PC-3 (cell line): ENCODE measurements at regions not wholly inside any gene's neighbourhood (a gene's known extent, or its start where the extent isn't known, plus 50 kb on each side); places are given as distances from the start of the nearest gene placed in this dataset.

Source experiments
- ATAC-seq: fragments of 200-7000 bp; cut with Tn5 transposase; 2 replicates; pipeline ENCODE4 v1.9.1; 2020; ENCODE audit warnings: mild to moderate bottlenecking, moderate library complexity
- BruUV-seq: library from RNA; stranded (reverse); fragments of 400-500 nt; replicated peaks from 2 replicates; lab custom pipeline; 2021; lab: Mats Ljungman, UMichigan
- CTCF ChIA-PET: fragments of 300-600 bp; sonication (Branson Sonifier 250); formaldehyde crosslinking; loops from one replicate; lab custom pipeline; 2022; ENCODE audit warnings: antibody characterized with exemption; lab: Charles Lee
- POLR2A ChIA-PET: fragments of 300-600 bp; sonication (Branson Sonifier 250); formaldehyde crosslinking; loops from one replicate; lab custom pipeline; 2022; ENCODE audit warnings: antibody characterized with exemption; ENCODE audit not compliant: unreplicated experiment; lab: Charles Lee
- DNase-seq: peaks from one replicate; pipeline ENCODE4 v3.0.0-alpha.2; 2015
- H2AFZ ChIP-seq: fragments of 300-600 bp; sonication (generic); 2 replicates; pipeline ENCODE4 v1.6.0; 2016; ENCODE audit warnings: antibody characterized with exemption, low read length
- H3F3A ChIP-seq: fragments of 300-600 bp; sonication (generic); one replicate; pipeline ENCODE4 v1.6.0; 2017; ENCODE audit warnings: antibody characterized with exemption, low read length, control low read depth, mild to moderate bottlenecking; ENCODE audit not compliant: unreplicated experiment
- H3K27ac ChIP-seq: fragments of 300-600 bp; sonication (generic); 2 replicates; pipeline ENCODE4 v1.5.1; 2016; ENCODE audit warnings: mild to moderate bottlenecking, low read length
- H3K27me3 ChIP-seq: fragments of 300-600 bp; sonication (generic); 2 replicates; pipeline ENCODE4 v1.6.1; 2016; ENCODE audit warnings: low read length, mixed read lengths
- H3K36me3 ChIP-seq: fragments of 300-600 bp; sonication (generic); 2 replicates; pipeline ENCODE4 v1.6.1; 2016; ENCODE audit warnings: low read depth, mixed run types, low read length, mixed read lengths
- H3K4me1 ChIP-seq: fragments of 300-600 bp; sonication (generic); 2 replicates; pipeline ENCODE4 v1.5.1; 2016; ENCODE audit warnings: low read length; ENCODE audit not compliant: insufficient read depth
- H3K4me2 ChIP-seq: fragments of 300-600 bp; sonication (generic); 2 replicates; pipeline ENCODE4 v1.6.0; 2016; ENCODE audit warnings: low read length
- H3K4me3 ChIP-seq: fragments of 300-600 bp; sonication (generic); 2 replicates; pipeline ENCODE4 v1.5.1; 2016; ENCODE audit warnings: mild to moderate bottlenecking, low read length, mixed read lengths
- H3K79me2 ChIP-seq: fragments of 300-600 bp; sonication (generic); 2 replicates; pipeline ENCODE4 v1.6.1; 2017; ENCODE audit warnings: low read length, mixed read lengths
- H3K9ac ChIP-seq: fragments of 300-600 bp; sonication (generic); 2 replicates; pipeline ENCODE4 v1.6.0; 2016; ENCODE audit warnings: mild to moderate bottlenecking, low read length
- H3K9me2 ChIP-seq: fragments of 300-600 bp; sonication (generic); replicated peaks from 2 replicates; pipeline ENCODE4 v1.6.1; 2016; ENCODE audit warnings: mixed run types, low read length, mixed read lengths
- H3K9me3 ChIP-seq: fragments of 300-600 bp; sonication (generic); 2 replicates; pipeline ENCODE4 v1.6.1; 2016; ENCODE audit warnings: low read length, mixed read lengths
- H4K20me1 ChIP-seq: fragments of 300-600 bp; sonication (generic); 2 replicates; pipeline ENCODE4 v1.6.1; 2016; ENCODE audit warnings: low read length, mixed read lengths
- CTCF ChIP-seq: fragments of 300-600 bp; sonication (generic); conservative IDR thresholded peaks from 2 replicates; pipeline ENCODE4 v1.5.1; 2017; ENCODE audit warnings: antibody characterized with exemption, low read depth, mild to moderate bottlenecking, low read length
- EZH2 ChIP-seq: fragments of 300-600 bp; sonication (generic); IDR thresholded peaks from one replicate; pipeline ENCODE4 v1.6.1; 2017; ENCODE audit warnings: antibody characterized with exemption, mild to moderate bottlenecking, low read length; ENCODE audit not compliant: unreplicated experiment
- EZH2phosphoT487 ChIP-seq: fragments of 300-600 bp; sonication (generic); IDR thresholded peaks from 2 replicates; pipeline ENCODE4 v1.6.1; 2018; ENCODE audit warnings: mild to moderate bottlenecking, antibody characterized with exemption, low read length, borderline replicate concordance
- intact Hi-C: fragments of 100-400 bp; cut with micrococcal nuclease; formaldehyde crosslinking; loops from 2 replicates; pipeline ENCODE4 v1.9.0; 2023

GRCh38 chr14:24708684-24709083 lies 74.7 kb upstream of the GZMB start:
- no peaks in the 10 kb centered on the region for H4K20me1 ChIP-seq
- intact Hi-C loops: no loop called here
- H3K4me2 ChIP-seq: no peak overlapping the region
- TF ChIP-seq EZH2: no peak
- no peak overlapping the region for H3K27ac ChIP-seq
- H3K27me3 ChIP-seq: peaks cover 12% of the 10 kb centered on the region
- ChIA-PET POLR2A (no interaction called here), CTCF (no interaction called here)
- H3K36me3 ChIP-seq: no peaks in the 10 kb centered on the region
- no peaks in the 10 kb centered on the region for H3F3A ChIP-seq
- H3K79me2 ChIP-seq: no peaks in the 10 kb centered on the region
- H3K9ac ChIP-seq: no peak overlapping the region
- BruUV-seq: no TSS peak
- ATAC-seq (no peak), DNase-seq (no peak)
- no peak overlapping the region for H2AFZ ChIP-seq
- H3K9me3 ChIP-seq: no peaks in the 10 kb centered on the region; the same call in 1 of the 2 replicates
- no peaks in the 10 kb centered on the region for H3K4me1 ChIP-seq
- H3K4me3 ChIP-seq: no peak overlapping the region
- no peaks in the 10 kb centered on the region for H3K9me2 ChIP-seq

GRCh38 chr14:24706351-24706750 lies 72.4 kb upstream of the GZMB start:
- Histone ChIP-seq H4K20me1 (no peaks in the 10 kb centered on the region), H3K27me3 (peaks cover 12% of the 10 kb centered on the region), H3F3A (no peaks in the 10 kb centered on the region), H3K9me3 (no peaks in the 10 kb centered on the region; the same call in 1 of the 2 replicates), H2AFZ (no peak overlapping the region), H3K27ac (no peak overlapping the region), H3K4me3 (no peak overlapping the region), H3K79me2 (no peaks in the 10 kb centered on the region), H3K4me2 (no peak overlapping the region), H3K36me3 (no peaks in the 10 kb centered on the region), H3K9me2 (no peaks in the 10 kb centered on the region), H3K9ac (no peak overlapping the region), H3K4me1 (no peaks in the 10 kb centered on the region)
- no peak for DNase-seq
- TF ChIP-seq EZH2phosphoT487 (no peak), EZH2 (no peak), CTCF (no peak)
- ChIA-PET CTCF (no interaction called here), POLR2A (no interaction called here)
- intact Hi-C loops: no loop called here
- no peak for ATAC-seq
- BruUV-seq: no TSS peak

GRCh38 chr14:24705840-24706239 lies 71.8 kb upstream of the GZMB start:
- Histone ChIP-seq H3K9me3 (no peaks in the 10 kb centered on the region; the same call in 1 of the 2 replicates), H3K4me2 (no peak overlapping the region), H2AFZ (no peak overlapping the region), H3K9me2 (no peaks in the 10 kb centered on the region), H3K4me3 (no peak overlapping the region), H3K27ac (no peak overlapping the region), H4K20me1 (no peaks in the 10 kb centered on the region), H3K79me2 (no peaks in the 10 kb centered on the region), H3F3A (no peaks in the 10 kb centered on the region), H3K4me1 (no peaks in the 10 kb centered on the region), H3K9ac (no peak overlapping the region), H3K27me3 (peaks cover 12% of the 10 kb centered on the region), H3K36me3 (no peaks in the 10 kb centered on the region)
- BruUV-seq: no TSS peak
- POLR2A ChIA-PET: no interaction called here
- CTCF ChIA-PET: no interaction called here
- intact Hi-C loops: no loop called here
- TF ChIP-seq EZH2phosphoT487: no peak
- TF ChIP-seq EZH2: no peak
- no peak for TF ChIP-seq CTCF
- ATAC-seq (no peak), DNase-seq (no peak)
